ENCODE measurements at regions not wholly inside any gene's neighbourhood (a gene's known extent, or its start where the extent isn't known, plus 50 kb on each side); places are given as distances from the start of the nearest gene placed in this dataset.

- Histone ChIP-seq H3K9me3 (no peaks in the 10 kb centered on the region), H3K4me1 (no peaks in the 10 kb centered on the region), H3K9ac (ENCODE audit: low read depth in 2 of 2, low read length in 2 of 2) (no peak overlapping the region), H3K4me3 (no peak overlapping the region), H3K36me3 (no peaks in the 10 kb centered on the region), H3K27me3 (peaks cover 4% of the 10 kb centered on the region), H3K27ac (no peak overlapping the region)
- intact Hi-C loops (cut with DNase I) = no loop called here
- TF ChIP-seq CTCF (IDR thresholded peaks at IDR 0.05) = no peak
- no peak for DNase-seq
Measured at GRCh38 chr17:79365836-79366770, 244.7 kb downstream of the RBFOX3 start.

- no peak for TF ChIP-seq CTCF (IDR thresholded peaks at IDR 0.05)
- Histone ChIP-seq H3K9me3 (no peaks in the 10 kb centered on the region), H3K27me3 (peaks cover 4% of the 10 kb centered on the region), H3K4me3 (no peak overlapping the region), H3K36me3 (no peaks in the 10 kb centered on the region), H3K4me1 (no peaks in the 10 kb centered on the region), H3K9ac (ENCODE audit: low read depth in 2 of 2, low read length in 2 of 2) (no peak overlapping the region), H3K27ac (no peak overlapping the region)
- intact Hi-C loops (cut with DNase I) = no loop called here
- DNase-seq = no peak
Measured at GRCh38 chr17:79365351-79365750, 245.5 kb downstream of the RBFOX3 start.

- H3K27me3 ChIP-seq = peaks cover 4% of the 10 kb centered on the region
- TF ChIP-seq CTCF (IDR thresholded peaks at IDR 0.05) = no peak
- H3K4me3 ChIP-seq = no peak overlapping the region
- no peak overlapping the region for H3K9ac ChIP-seq (ENCODE audit: low read depth in 2 of 2, low read length in 2 of 2)
- DNase-seq = no peak
- H3K36me3 ChIP-seq = no peaks in the 10 kb centered on the region
- no peak overlapping the region for H3K27ac ChIP-seq
- H3K4me1 ChIP-seq = no peaks in the 10 kb centered on the region
- H3K9me3 ChIP-seq = no peaks in the 10 kb centered on the region
- intact Hi-C loops (cut with DNase I) = no loop called here
Measured at GRCh38 chr17:79364315-79365094, 246.3 kb downstream of the RBFOX3 start.

GRCh38 chr17:79363552-79364275, 247.1 kb downstream of the RBFOX3 start:
- no peaks in the 10 kb centered on the region for H3K36me3 ChIP-seq
- no peak for DNase-seq
- peaks cover 4% of the 10 kb centered on the region for H3K27me3 ChIP-seq
- intact Hi-C loops (cut with DNase I) = no loop called here
- no peak overlapping the region for H3K4me3 ChIP-seq
- no peak overlapping the region for H3K27ac ChIP-seq
- TF ChIP-seq CTCF (IDR thresholded peaks at IDR 0.05) = no peak
- no peak overlapping the region for H3K9ac ChIP-seq (ENCODE audit: low read depth in 2 of 2, low read length in 2 of 2)
- no peaks in the 10 kb centered on the region for H3K4me1 ChIP-seq
- H3K9me3 ChIP-seq = no peaks in the 10 kb centered on the region

GRCh38 chr17:79362772-79363305, 248.0 kb downstream of the RBFOX3 start:
- H3K9me3 ChIP-seq = no peaks in the 10 kb centered on the region
- no peak overlapping the region for H3K9ac ChIP-seq (ENCODE audit: low read depth in 2 of 2, low read length in 2 of 2)
- peaks cover 4% of the 10 kb centered on the region for H3K27me3 ChIP-seq
- no peak for TF ChIP-seq CTCF (IDR thresholded peaks at IDR 0.05)
- H3K36me3 ChIP-seq = no peaks in the 10 kb centered on the region
- no peak for DNase-seq
- intact Hi-C loops (cut with DNase I) = no loop called here
- H3K4me1 ChIP-seq = no peaks in the 10 kb centered on the region
- H3K27ac ChIP-seq = no peak overlapping the region
- H3K4me3 ChIP-seq = no peak overlapping the region
